Spinal cord (tissue), 9 donors: ENCODE measurements at regions not wholly inside any gene's neighbourhood (a gene's known extent, or its start where the extent isn't known, plus 50 kb on each side); places are given as distances from the start of the nearest gene placed in this dataset.

Source experiments
- DNase-seq, 6 donors: peaks; one replicate each; pipeline versions ENCODE4 v3.0.0 to v3.0.0-alpha.2; 2013 to 2015; ENCODE audit warnings: low spot score in 6 of 6, low read depth in 4 of 6
- H3K27ac ChIP-seq: one replicate; pipeline ENCODE4 v1.5.1; 2013; ENCODE audit warnings: low read depth, low read length, control low read depth
- H3K27me3 ChIP-seq: one replicate; pipeline ENCODE4 v1.6.1; 2013; ENCODE audit warnings: low read length; ENCODE audit not compliant: control insufficient read depth, insufficient read depth
- H3K36me3 ChIP-seq: one replicate; pipeline ENCODE4 v1.6.1; 2013; ENCODE audit warnings: low read length; ENCODE audit not compliant: control insufficient read depth, insufficient read depth
- H3K4me1 ChIP-seq: one replicate; pipeline ENCODE4 v1.6.1; 2013; ENCODE audit warnings: low read length; ENCODE audit not compliant: control insufficient read depth, insufficient read depth
- H3K4me3 ChIP-seq: one replicate; pipeline ENCODE4 v1.5.1; 2013; ENCODE audit warnings: low read depth, low read length, control low read depth
- H3K9me3 ChIP-seq: one replicate; pipeline ENCODE4 v1.6.1; 2013; ENCODE audit warnings: low read length; ENCODE audit not compliant: control insufficient read depth, insufficient read depth
- WGBS: methylation state at CpG from one replicate; pipeline ENCODE4 v1.1.5; 2013; ENCODE audit warnings: missing lambda C conversion rate; ENCODE audit not compliant: insufficient coverage; 5-methylcytosine and 5-hydroxymethylcytosine counted together
- donor health status: healthy.

DNA sequence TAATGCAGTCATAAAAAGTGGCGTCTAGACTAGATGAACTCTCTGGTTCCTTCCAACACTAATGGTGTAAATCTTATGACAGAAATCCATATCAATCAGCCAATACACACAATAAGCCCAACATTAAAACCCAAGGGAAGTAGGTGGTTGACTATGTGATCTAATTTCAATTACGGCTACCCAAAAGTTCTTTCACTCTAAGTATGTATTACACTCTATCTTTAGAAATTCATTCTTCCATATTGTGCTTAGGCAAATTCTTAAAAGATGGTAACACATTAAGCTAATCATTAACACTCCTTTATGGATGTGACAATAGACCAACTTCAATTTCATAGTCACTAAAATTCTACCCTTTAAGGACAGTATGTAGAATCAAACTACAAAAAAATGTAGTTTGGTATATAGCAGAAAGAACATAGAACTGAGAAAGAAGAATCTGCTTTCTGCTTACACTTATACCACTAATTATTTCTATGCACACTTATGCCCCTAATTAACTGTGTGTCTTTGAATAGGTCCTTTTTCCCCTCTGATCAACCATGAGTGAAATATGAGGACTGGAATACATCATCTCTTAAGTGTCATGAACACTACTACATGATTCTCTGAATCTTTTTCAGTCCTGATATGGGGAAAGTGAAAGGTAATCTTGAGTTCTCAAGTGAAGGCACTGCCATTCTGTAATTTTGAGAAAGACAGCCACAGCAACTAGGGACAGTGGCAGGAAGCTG lies 557.6 kb downstream of the IGSF11 start:
- Histone ChIP-seq H3K36me3 (no peaks in the 10 kb centered on the region), H3K4me1 (no peaks in the 10 kb centered on the region), H3K27me3 (no peaks in the 10 kb centered on the region), H3K4me3 (no peak overlapping the region), H3K9me3 (no peaks in the 10 kb centered on the region), H3K27ac (no peak overlapping the region)
- no peak for DNase-seq
- WGBS: no CpG with 5 or more reads among the region's 2 CpGs

DNA sequence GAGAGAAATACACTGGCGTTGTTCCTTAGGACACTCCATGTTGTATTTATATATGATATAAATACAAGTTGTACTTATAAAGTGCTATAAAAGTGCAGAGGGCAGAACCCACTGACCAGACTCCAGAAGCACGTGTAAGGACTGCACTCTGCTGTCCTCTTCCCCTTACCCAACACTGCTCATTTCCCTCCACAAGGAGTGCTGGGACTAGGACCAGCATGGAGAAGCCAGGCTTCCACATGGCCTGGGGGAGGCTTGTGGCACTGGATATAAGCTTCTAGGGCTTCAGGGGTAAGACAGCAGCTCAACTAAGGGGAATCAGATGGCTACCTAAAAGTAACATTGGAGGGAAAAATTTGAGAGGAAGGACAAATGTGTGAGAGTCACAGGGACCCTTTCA lies 556.9 kb downstream of the IGSF11 start:
- H3K36me3 ChIP-seq: no peaks in the 10 kb centered on the region
- H3K4me1 ChIP-seq: no peaks in the 10 kb centered on the region
- H3K4me3 ChIP-seq: no peak overlapping the region
- no peaks in the 10 kb centered on the region for H3K9me3 ChIP-seq
- H3K27ac ChIP-seq: no peak overlapping the region
- H3K27me3 ChIP-seq: no peaks in the 10 kb centered on the region
- DNase-seq: no peak
- WGBS: no CpG with 5 or more reads among the region's 2 CpGs

DNA sequence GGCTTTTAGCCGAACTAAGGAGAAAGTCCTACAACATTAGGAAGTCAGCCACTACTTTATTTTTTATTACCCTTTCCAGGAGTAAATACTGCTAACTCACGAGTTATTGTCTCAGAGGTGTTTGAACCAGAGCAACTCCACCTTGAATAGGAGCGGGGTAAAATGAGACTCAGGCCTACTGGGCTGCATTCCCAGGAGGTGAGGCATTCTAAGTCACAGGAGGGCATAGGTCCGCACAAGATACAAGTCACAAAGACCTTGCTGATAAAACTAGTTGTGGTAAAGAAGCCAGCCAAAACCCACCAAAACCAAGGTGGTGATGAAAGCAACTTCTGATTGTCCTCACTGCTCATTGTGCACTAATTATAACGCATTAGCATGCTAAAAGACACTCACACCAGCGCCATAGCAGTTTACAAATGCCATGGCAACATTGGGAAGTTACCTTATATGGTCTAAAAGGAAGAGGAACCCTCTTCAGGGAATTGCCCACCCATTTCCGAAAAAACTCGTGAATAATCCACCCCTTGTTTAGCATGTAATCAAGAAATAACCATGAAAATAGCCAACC lies 555.9 kb downstream of the IGSF11 start:
- Histone ChIP-seq H3K4me3 (no peak overlapping the region), H3K27me3 (no peaks in the 10 kb centered on the region), H3K27ac (no peak overlapping the region), H3K4me1 (no peaks in the 10 kb centered on the region), H3K36me3 (no peaks in the 10 kb centered on the region), H3K9me3 (no peaks in the 10 kb centered on the region)
- 95% methylated on average over 3 of the region's 8 CpGs for WGBS
- DNase-seq: no peak

DNA sequence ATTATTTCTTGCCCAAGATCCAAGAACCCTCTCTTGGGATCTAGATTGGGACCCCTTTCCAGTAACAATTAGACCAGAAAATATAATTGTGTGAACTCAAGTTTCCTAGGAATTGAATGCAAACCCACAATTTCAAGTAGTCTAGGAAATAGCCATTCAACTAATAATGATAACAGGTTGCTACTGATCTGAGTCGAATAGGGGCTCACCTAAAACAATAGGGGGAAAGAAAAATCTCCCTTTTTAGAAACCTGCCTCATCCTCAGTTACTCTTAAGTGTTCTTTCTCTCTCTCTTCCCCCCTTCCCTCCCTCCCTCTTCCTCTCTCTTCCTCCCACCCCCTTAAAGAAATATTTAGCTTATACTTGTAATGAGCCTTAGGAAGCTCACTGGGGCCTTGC lies 555.3 kb downstream of the IGSF11 start:
- no peak overlapping the region for H3K4me3 ChIP-seq
- H3K4me1 ChIP-seq: no peaks in the 10 kb centered on the region
- DNase-seq: no peak
- H3K27ac ChIP-seq: no peak overlapping the region
- whole genome bisulfite sequencing: no CpG with 5 or more reads among the region's 1 CpG
- H3K36me3 ChIP-seq: no peaks in the 10 kb centered on the region
- H3K9me3 ChIP-seq: no peaks in the 10 kb centered on the region
- no peaks in the 10 kb centered on the region for H3K27me3 ChIP-seq

DNA sequence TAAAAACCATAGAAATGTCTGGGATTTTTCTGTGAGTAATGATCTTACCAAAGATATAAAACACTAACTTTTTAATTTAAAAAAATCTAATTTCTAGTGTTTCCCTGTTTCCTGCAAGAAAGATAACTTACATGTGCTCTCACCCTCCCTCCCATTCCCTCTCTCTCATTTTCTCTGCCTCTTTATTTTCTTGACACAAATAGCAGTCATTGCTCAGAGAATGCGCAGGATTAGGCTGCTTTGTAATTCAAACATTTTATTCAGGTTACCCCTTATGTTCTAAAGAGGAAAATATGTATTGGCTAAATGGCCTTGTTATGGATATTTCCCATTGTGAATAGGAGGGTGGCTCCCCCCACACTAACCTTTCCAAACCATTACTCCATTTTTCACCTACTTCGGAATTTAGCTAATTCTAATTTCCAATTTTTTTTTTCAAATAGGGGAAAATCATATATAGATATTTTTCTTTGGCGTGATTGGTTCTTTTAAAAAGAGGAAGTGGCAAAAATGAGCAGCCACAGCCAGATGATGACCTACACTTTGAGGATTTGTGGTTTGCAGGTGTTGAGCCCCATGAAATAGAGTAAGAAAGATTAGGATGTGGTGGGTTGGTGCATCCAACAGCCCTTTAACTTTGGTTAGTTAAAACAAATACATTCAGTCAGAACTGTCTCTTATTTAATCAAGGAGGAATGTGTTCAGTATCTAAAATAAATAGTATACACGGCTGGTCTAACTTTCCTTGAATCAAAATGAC lies 554.4 kb downstream of the IGSF11 start:
- peak in 1 of 6 donors; percentile 45 for DNase-seq
- H3K27ac ChIP-seq: no peak overlapping the region
- WGBS: 67% methylated on average over 1 of the region's 4 CpGs
- no peak overlapping the region for H3K4me3 ChIP-seq
- no peaks in the 10 kb centered on the region for H3K36me3 ChIP-seq
- H3K4me1 ChIP-seq: no peaks in the 10 kb centered on the region
- no peaks in the 10 kb centered on the region for H3K9me3 ChIP-seq
- H3K27me3 ChIP-seq: no peaks in the 10 kb centered on the region

DNA sequence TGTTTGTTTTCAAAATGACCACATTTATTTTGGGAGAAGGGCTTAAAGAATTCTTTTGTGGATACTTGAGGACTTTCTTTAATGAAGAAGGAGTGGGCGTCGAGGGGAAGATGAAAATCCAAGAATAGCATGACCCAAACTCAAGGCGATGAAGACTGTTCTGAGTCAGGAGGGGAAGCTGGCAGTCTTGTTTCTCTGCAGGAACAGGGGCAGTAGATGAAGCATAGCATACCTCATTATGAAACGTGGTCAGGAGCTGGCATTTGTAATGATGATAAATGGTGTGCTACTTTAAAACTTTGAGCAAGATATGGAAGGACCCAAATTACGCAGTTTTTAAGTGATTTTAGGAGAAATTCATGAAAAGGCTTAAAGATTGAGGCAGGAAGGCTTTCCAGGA lies 549.0 kb downstream of the IGSF11 start:
- Histone ChIP-seq H3K27me3 (no peaks in the 10 kb centered on the region), H3K36me3 (no peaks in the 10 kb centered on the region), H3K9me3 (no peaks in the 10 kb centered on the region), H3K4me3 (no peak overlapping the region), H3K4me1 (no peaks in the 10 kb centered on the region), H3K27ac (no peak overlapping the region)
- DNase-seq: no peak
- 80% methylated on average over 5 of the region's 5 CpGs for WGBS

DNA sequence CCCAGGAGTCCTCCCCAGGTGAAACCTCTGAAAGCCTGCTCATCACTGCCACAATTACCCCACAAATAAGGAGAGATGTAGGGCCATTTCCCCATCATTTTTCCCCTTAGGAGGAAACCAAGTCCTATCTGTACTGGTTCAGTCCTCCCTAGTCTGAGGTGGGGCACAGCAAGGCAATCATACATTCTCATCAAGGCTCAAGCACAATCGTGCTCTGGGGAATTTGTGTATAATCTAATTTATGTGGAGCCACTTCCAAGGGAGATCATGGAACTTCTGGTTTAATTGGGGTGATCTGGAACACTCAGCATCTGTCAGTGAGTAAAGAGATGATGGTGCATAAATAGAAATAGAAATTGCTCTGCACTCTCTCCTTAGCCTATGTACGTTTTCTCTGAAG lies 546.9 kb downstream of the IGSF11 start:
- DNase-seq: no peak
- WGBS: no CpG with 5 or more reads among the region's 2 CpGs
- no peaks in the 10 kb centered on the region for H3K9me3 ChIP-seq

DNA sequence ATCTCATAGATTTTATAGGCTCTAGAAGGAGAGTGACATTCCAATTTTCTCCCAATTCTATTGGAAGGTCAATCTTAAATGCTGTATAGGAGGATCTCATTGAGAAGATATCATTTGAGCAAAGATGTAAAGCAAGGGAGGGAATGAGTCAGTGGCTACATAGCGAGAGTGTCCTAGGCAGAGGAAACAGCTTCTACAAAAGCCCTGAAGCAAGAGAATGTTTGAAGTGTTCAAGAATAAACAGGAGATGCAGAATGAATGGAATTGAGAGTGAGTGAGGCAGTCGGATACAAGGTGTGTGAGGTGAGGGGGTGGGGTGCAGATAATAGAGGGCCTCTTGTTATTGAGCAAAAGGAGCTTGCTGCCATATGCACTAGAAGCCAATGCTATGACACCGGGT lies 545.9 kb downstream of the IGSF11 start:
- no peak for DNase-seq
- Histone ChIP-seq H3K4me3 (no peak overlapping the region), H3K27ac (no peak overlapping the region), H3K36me3 (no peaks in the 10 kb centered on the region), H3K4me1 (no peaks in the 10 kb centered on the region), H3K27me3 (no peaks in the 10 kb centered on the region), H3K9me3 (no peaks in the 10 kb centered on the region)
- 71% methylated on average over 2 of the region's 3 CpGs for WGBS

More for the DNA sequence above, 546.9 kb downstream of the IGSF11 start:
- Histone ChIP-seq H3K27me3 (no peaks in the 10 kb centered on the region), H3K36me3 (no peaks in the 10 kb centered on the region), H3K4me3 (no peak overlapping the region), H3K4me1 (no peaks in the 10 kb centered on the region), H3K27ac (no peak overlapping the region)

DNA sequence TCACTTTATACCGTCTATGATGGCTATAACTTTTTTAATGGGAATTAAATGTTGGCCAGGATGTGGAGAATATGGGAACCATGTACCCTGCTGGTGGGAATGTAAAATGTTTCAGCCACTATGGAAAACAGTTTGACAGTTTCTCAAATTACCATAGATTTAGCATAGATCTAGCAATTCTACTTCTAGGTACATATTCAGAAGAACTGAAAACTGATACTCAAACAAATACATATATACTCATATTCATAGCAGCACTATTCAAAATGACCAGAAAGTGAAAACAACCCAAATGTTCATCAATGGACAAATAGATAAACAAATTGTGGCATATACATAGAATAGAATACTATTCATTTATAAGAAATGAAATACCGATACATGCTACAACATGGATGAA lies 539.4 kb downstream of the IGSF11 start:
- DNase-seq: no peak
- H3K27me3 ChIP-seq: no peaks in the 10 kb centered on the region

DNA sequence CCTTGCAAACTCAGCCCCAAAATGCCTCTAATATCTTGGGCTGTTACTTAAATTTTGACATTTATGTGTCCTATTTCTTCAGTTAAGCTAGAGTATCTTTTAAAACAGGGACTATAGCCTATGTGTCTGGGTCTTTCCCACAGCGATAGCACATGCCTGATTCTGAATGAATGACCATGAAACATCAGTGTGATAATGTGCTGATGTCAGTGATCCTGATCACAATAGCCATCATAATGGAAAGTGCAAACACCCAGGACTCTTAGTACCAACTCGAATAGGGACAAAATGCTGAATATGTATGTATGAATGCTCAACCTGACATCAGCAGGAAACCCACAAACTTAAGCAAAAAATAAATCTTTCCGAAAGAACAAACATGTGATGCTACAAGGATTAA lies 537.4 kb downstream of the IGSF11 start:
- no peak for DNase-seq
- peaks cover 5% of the 10 kb centered on the region for H3K4me1 ChIP-seq
- WGBS: no CpG with 5 or more reads among the region's 3 CpGs
- H3K36me3 ChIP-seq: no peaks in the 10 kb centered on the region
- no peak overlapping the region for H3K4me3 ChIP-seq
- no peaks in the 10 kb centered on the region for H3K27me3 ChIP-seq
- H3K27ac ChIP-seq: no peak overlapping the region
- no peaks in the 10 kb centered on the region for H3K9me3 ChIP-seq

More for the DNA sequence above, 539.4 kb downstream of the IGSF11 start:
- Histone ChIP-seq H3K27ac (no peak overlapping the region), H3K4me3 (no peak overlapping the region), H3K9me3 (no peaks in the 10 kb centered on the region), H3K36me3 (no peaks in the 10 kb centered on the region), H3K4me1 (no peaks in the 10 kb centered on the region)
- WGBS: no CpG with 5 or more reads among the region's 2 CpGs
